H1 (cell line): ENCODE measurements at regions not wholly inside any gene's neighbourhood (a gene's known extent, or its start where the extent isn't known, plus 50 kb on each side); places are given as distances from the start of the nearest gene placed in this dataset.

Source experiments
- CTCF ChIA-PET: fragments of 300-600 bp; sonication (Branson Sonifier 250); formaldehyde crosslinking; loops from one replicate; lab custom pipeline; 2021; ENCODE audit not compliant: partially characterized antibody; lab: Charles Lee
- POLR2A ChIA-PET: fragments of 300-600 bp; sonication (Branson Sonifier 250); formaldehyde crosslinking; loops from one replicate; lab custom pipeline; 2021; ENCODE audit warnings: inconsistent platforms; ENCODE audit not compliant: partially characterized antibody; lab: Charles Lee
- DNase-seq, 2 experiments: peaks; one replicate each; pipeline versions ENCODE4 v3.0.0 to v3.0.0-alpha.2; 2010 to 2022; ENCODE audit warnings: low spot score in 2 of 2, low read depth in 1 of 2, mixed read lengths in 1 of 2
- FAIRE-seq: peaks from 2 replicates; lab custom pipeline; 2011; peaks lifted over from hg19 to GRCh38; lab: Jason Lieb, UNC
- H2AFZ ChIP-seq: 2 replicates; pipeline ENCODE4 v1.8.1; 2012; ENCODE audit warnings: low read length, inconsistent platforms
- H2AK5ac ChIP-seq: 2 replicates; pipeline ENCODE4 v1.6.1; 2013; ENCODE audit warnings: low read depth, low read length
- H2BK120ac ChIP-seq: replicated peaks from 2 replicates; pipeline ENCODE3; 2013; ENCODE audit warnings: low read depth, low read length, inconsistent platforms
- H2BK12ac ChIP-seq: 2 replicates; pipeline ENCODE4 v1.6.1; 2013; ENCODE audit warnings: low read depth, low read length
- H2BK15ac ChIP-seq: 2 replicates; pipeline ENCODE4 v1.6.1; 2013; ENCODE audit warnings: low read length
- H2BK20ac ChIP-seq: 2 replicates; pipeline ENCODE4 v1.6.1; 2013; ENCODE audit warnings: low read length
- H2BK5ac ChIP-seq: 2 replicates; pipeline ENCODE4 v1.6.1; 2013; ENCODE audit warnings: low read depth, low read length
- H3K14ac ChIP-seq: 2 replicates; pipeline ENCODE4 v1.6.1; 2013; ENCODE audit warnings: inconsistent platforms; ENCODE audit not compliant: insufficient read length
- H3K18ac ChIP-seq: 2 replicates; pipeline ENCODE4 v1.6.1; 2013; ENCODE audit warnings: low read length; ENCODE audit errors: extremely low read depth
- H3K23ac ChIP-seq: 2 replicates; pipeline ENCODE4 v1.6.1; 2013; ENCODE audit warnings: inconsistent platforms; ENCODE audit not compliant: insufficient read length
- H3K23me2 ChIP-seq: 2 replicates; pipeline ENCODE4 v1.6.1; 2013; ENCODE audit warnings: low read depth, low read length
- H3K27ac ChIP-seq: 2 replicates; pipeline ENCODE4 v1.6.1; 2011; ENCODE audit warnings: low read depth, low read length, inconsistent platforms
- H3K27me3 ChIP-seq, 4 experiments: replicated peaks in 1 of 4; 1 replicate in 1 of 4; 2 replicates in 3 of 4; pipeline versions ENCODE4 v1.6.1 to v1.8.1; 2011 to 2013; ENCODE audit warnings: low read length in 3 of 4, mild to moderate bottlenecking in 3 of 4, inconsistent platforms in 2 of 4, mixed read lengths in 2 of 4, moderate library complexity in 1 of 4; ENCODE audit not compliant: control insufficient read depth in 3 of 4, insufficient read depth in 3 of 4; ENCODE audit errors: extremely low read depth in 1 of 4
- H3K36me3 ChIP-seq, 4 experiments: 2 replicates each; pipeline versions ENCODE4 v1.6.1 to v1.8.1; 2011 to 2013; ENCODE audit warnings: mild to moderate bottlenecking in 4 of 4, low read length in 3 of 4, moderate library complexity in 2 of 4, control low read depth in 1 of 4, inconsistent platforms in 1 of 4; ENCODE audit not compliant: insufficient read depth in 4 of 4, control insufficient read depth in 2 of 4
- H3K4ac ChIP-seq: replicated peaks from 2 replicates; pipeline ENCODE3; 2013; ENCODE audit warnings: low read length, low read depth, mixed read lengths, inconsistent platforms; ENCODE audit not compliant: insufficient read length
- H3K4me1 ChIP-seq, 4 experiments: replicated peaks in 1 of 4; 1 replicate in 1 of 4; 2 replicates in 3 of 4; pipeline versions ENCODE4 v1.6.1 to v1.8.1; 2011 to 2013; ENCODE audit warnings: low read length in 3 of 4, inconsistent platforms in 2 of 4, mixed read lengths in 1 of 4; ENCODE audit not compliant: insufficient read depth in 4 of 4, control insufficient read depth in 3 of 4
- H3K4me2 ChIP-seq, 2 experiments: 2 replicates each; pipeline versions ENCODE4 v1.6.1 to v1.8.1; 2011 to 2013; ENCODE audit warnings: low read depth in 2 of 2, low read length in 2 of 2, control low read depth in 1 of 2, inconsistent platforms in 1 of 2, mild to moderate bottlenecking in 1 of 2; ENCODE audit not compliant: insufficient read depth in 1 of 2
- H3K4me3 ChIP-seq, 4 experiments: fragments of 200-600, 300-600 bp in 1 of 4; sonication (generic), shearing (Covaris generic), sonication (Bioruptor Twin) in 1 of 4; 2 replicates each; pipeline versions ENCODE4 v1.5.1 to v1.8.1; 2011 to 2016; ENCODE audit warnings: low read length in 4 of 4, low read depth in 3 of 4, control low read depth in 2 of 4, inconsistent platforms in 2 of 4, mild to moderate bottlenecking in 2 of 4, mixed read lengths in 1 of 4, moderate library complexity in 1 of 4; ENCODE audit not compliant: insufficient read depth in 2 of 4; ENCODE audit errors: extremely low read depth in 1 of 4
- H3K56ac ChIP-seq: replicated peaks from 2 replicates; pipeline ENCODE3; 2013; ENCODE audit warnings: low read depth, mild to moderate bottlenecking, mixed read lengths, low read length, inconsistent platforms; ENCODE audit not compliant: insufficient read length
- H3K79me1 ChIP-seq: 2 replicates; pipeline ENCODE4 v1.6.1; 2013; ENCODE audit warnings: low read depth, low read length, control low read depth
- H3K79me2 ChIP-seq, 2 experiments: 2 replicates each; pipeline versions ENCODE4 v1.6.1 to v1.8.1; 2012 to 2013; ENCODE audit warnings: low read length in 2 of 2, mild to moderate bottlenecking in 2 of 2, inconsistent platforms in 1 of 2; ENCODE audit not compliant: insufficient read depth in 2 of 2, control insufficient read depth in 1 of 2
- H3K9ac ChIP-seq, 4 experiments: replicated peaks in 1 of 4; 1 replicate in 1 of 4; 2 replicates in 3 of 4; pipeline versions ENCODE4 v1.6.1 to v1.8.1; 2011 to 2013; ENCODE audit warnings: low read depth in 3 of 4, low read length in 3 of 4, control low read depth in 2 of 4, mild to moderate bottlenecking in 2 of 4, moderate library complexity in 2 of 4, inconsistent platforms in 1 of 4; ENCODE audit errors: extremely low read depth in 1 of 4
- H3K9me3 ChIP-seq, 2 experiments: 2 replicates each; pipeline versions ENCODE4 v1.6.1 to v1.8.1; 2012 to 2013; ENCODE audit warnings: mild to moderate bottlenecking in 2 of 2, moderate library complexity in 2 of 2, control low read depth in 1 of 2, inconsistent platforms in 1 of 2, low read depth in 1 of 2, low read length in 1 of 2, mixed read lengths in 1 of 2; ENCODE audit not compliant: insufficient read depth in 2 of 2
- H4K20me1 ChIP-seq, 2 experiments: replicated peaks in 1 of 2; 2 replicates each; pipeline versions ENCODE3 to v1.8.1; 2011 to 2013; ENCODE audit warnings: inconsistent platforms in 2 of 2, low read length in 2 of 2, mild to moderate bottlenecking in 1 of 2; ENCODE audit not compliant: insufficient read depth in 2 of 2, control insufficient read depth in 1 of 2
- H4K5ac ChIP-seq: 2 replicates; pipeline ENCODE4 v1.6.1; 2013; ENCODE audit warnings: low read length, low read depth, mixed read lengths, inconsistent platforms; ENCODE audit not compliant: insufficient read length
- H4K8ac ChIP-seq: 2 replicates; pipeline ENCODE4 v1.8.0; 2013; ENCODE audit warnings: mild to moderate bottlenecking, moderate library complexity, low read length, inconsistent platforms; ENCODE audit not compliant: insufficient read depth; ENCODE audit errors: extremely low read depth
- H4K91ac ChIP-seq: replicated peaks from 2 replicates; pipeline ENCODE3; 2013; ENCODE audit warnings: low read length, mixed read lengths, inconsistent platforms; ENCODE audit not compliant: insufficient read length
- CBX5 ChIP-seq: fragments of 300-800, 300-1000 bp; sonication (generic); IDR thresholded peaks from 2 replicates; pipeline ENCODE4 v1.7.1; 2016; ENCODE audit warnings: antibody characterized with exemption, low read length, low read depth
- CTCF ChIP-seq, 3 experiments: IDR thresholded peaks; 1 replicate in 2 of 3; 2 replicates in 1 of 3; pipeline versions ENCODE4 v1.5.1 to v1.6.1; 2011; ENCODE audit warnings: low read length in 3 of 3, mild to moderate bottlenecking in 3 of 3, inconsistent platforms in 2 of 3, low read depth in 1 of 3, moderate library complexity in 1 of 3; ENCODE audit not compliant: insufficient read depth in 1 of 3; ENCODE audit errors: control extremely low read depth in 1 of 3
- EP300 ChIP-seq, 2 experiments: IDR thresholded peaks; 1 replicate in 1 of 2; 2 replicates in 1 of 2; pipeline ENCODE4 v1.6.1; 2011 to 2012; ENCODE audit warnings: low read depth in 2 of 2, low read length in 2 of 2, mild to moderate bottlenecking in 2 of 2, borderline replicate concordance in 1 of 2, inconsistent platforms in 1 of 2, moderate library complexity in 1 of 2
- FOSL1 ChIP-seq: IDR thresholded peaks from 2 replicates; pipeline ENCODE4 v1.6.1; 2011; ENCODE audit warnings: mild to moderate bottlenecking, low read depth, low read length, moderate library complexity; ENCODE audit not compliant: insufficient read depth
- GTF2F1 ChIP-seq: IDR thresholded peaks from 2 replicates; pipeline ENCODE4 v1.6.1; 2012; ENCODE audit warnings: low read depth, low read length, improper control_type of control experiment, borderline replicate concordance
- KDM1A ChIP-seq: fragments of 200-600, 300-600 bp; sonication (generic); IDR thresholded peaks from 2 replicates; pipeline ENCODE4 v1.7.1; 2016; ENCODE audit warnings: mild to moderate bottlenecking, low read length, borderline replicate concordance
- MAFK ChIP-seq: IDR thresholded peaks from 2 replicates; pipeline ENCODE4 v1.6.1; 2012; ENCODE audit warnings: low read depth, mild to moderate bottlenecking, improper control_type of control experiment, low read length
- PHF8 ChIP-seq: fragments of 200-600 bp; sonication (generic); conservative IDR thresholded peaks from 2 replicates; pipeline ENCODE4 v1.7.1; 2012; ENCODE audit warnings: low read depth, mild to moderate bottlenecking, inconsistent platforms, low read length, moderate library complexity
- POLR2AphosphoS5 ChIP-seq: IDR thresholded peaks from 2 replicates; pipeline ENCODE4 v1.6.1; 2011; ENCODE audit warnings: low read depth, low read length
- SIRT6 ChIP-seq: IDR thresholded peaks from one replicate; pipeline ENCODE4 v1.7.1; 2012; ENCODE audit warnings: low read length, inconsistent platforms
- SP4 ChIP-seq: IDR thresholded peaks from 2 replicates; pipeline ENCODE4 v1.6.1; 2012; ENCODE audit warnings: low read length, inconsistent platforms
- TBP ChIP-seq: IDR thresholded peaks from 2 replicates; pipeline ENCODE4 v1.6.1; 2011; ENCODE audit warnings: low read depth, low read length, improper control_type of control experiment
- WGBS, 2 experiments: shearing (Covaris generic) in 1 of 2; methylation state at CpG; one replicate each; pipeline versions ENCODE4 v1.1.6 to v1.1.7; 2013 to 2015; ENCODE audit warnings: low lambda C conversion rate in 2 of 2, mixed read lengths in 2 of 2, inconsistent platforms in 1 of 2, low coverage in 1 of 2, missing lambda C conversion rate in 1 of 2; ENCODE audit not compliant: insufficient replicate concordance in 2 of 2, insufficient coverage in 1 of 2, insufficient read length in 1 of 2; ENCODE audit errors: extremely low coverage in 1 of 2, missing lambda C conversion rate in 1 of 2; 5-methylcytosine and 5-hydroxymethylcytosine counted together

GRCh38 chr2:225911019-225911418 lies 511.5 kb downstream of the NYAP2 start:
- DNase-seq = no peak
- no peaks in the 10 kb centered on the region for H3K36me3 ChIP-seq
- no peak overlapping the region for H4K8ac ChIP-seq
- H2AK5ac ChIP-seq = no peak overlapping the region
- H3K4me3 ChIP-seq = no peak overlapping the region
- no peak overlapping the region for H2BK20ac ChIP-seq
- no peak overlapping the region for H3K23ac ChIP-seq
- no peak overlapping the region for H3K4me2 ChIP-seq
- CTCF ChIA-PET = interaction anchor here (1.7 kb wide), 1 partner anchor 22 kb away, joined by 7 read pairs; no protein-coding TSS in a partner anchor
- TF ChIP-seq MAFK = no peak
- no peak for TF ChIP-seq TBP
- TF ChIP-seq SIRT6 = no peak
- TF ChIP-seq SP4 = no peak
- no peak for TF ChIP-seq POLR2AphosphoS5
- no peak for TF ChIP-seq PHF8
- TF ChIP-seq GTF2F1 = no peak
- TF ChIP-seq EP300 (IDR thresholded peaks at IDR 0.05; ENCODE audit: borderline replicate concordance in 1 of 2, low read depth in 2 of 2, low read length in 2 of 2) = no peak
- TF ChIP-seq FOSL1 = no peak
- no peak for TF ChIP-seq KDM1A
- no peak for TF ChIP-seq CBX5
- TF ChIP-seq CTCF (IDR thresholded peaks at IDR 0.05; ENCODE audit: control extremely low read depth in 1 of 3, insufficient read depth in 1 of 3, low read depth in 1 of 3, low read length in 3 of 3) = no peak
- no peaks in the 10 kb centered on the region for H3K27me3 ChIP-seq
- no peak overlapping the region for H2AFZ ChIP-seq
- H2BK12ac ChIP-seq = no peak overlapping the region
- H4K20me1 ChIP-seq = no peaks in the 10 kb centered on the region
- H4K91ac ChIP-seq = no peak overlapping the region
- H4K5ac ChIP-seq = no peak overlapping the region
- no peak overlapping the region for H3K56ac ChIP-seq
- no peak overlapping the region for H3K14ac ChIP-seq
- WGBS, 2 experiments = 97% methylated on average over 6 of the region's 6 CpGs; no CpG with 5 or more reads in 1 of the 2 experiments
- H3K4ac ChIP-seq = no peak overlapping the region
- no peak overlapping the region for H2BK15ac ChIP-seq
- no peak for FAIRE-seq
- H3K9ac ChIP-seq = no peak overlapping the region
- H3K18ac ChIP-seq = no peak overlapping the region
- H3K79me1 ChIP-seq = no peaks in the 10 kb centered on the region
- H3K79me2 ChIP-seq = no peaks in the 10 kb centered on the region
- no peak overlapping the region for H2BK5ac ChIP-seq
- no peaks in the 10 kb centered on the region for H3K9me3 ChIP-seq
- H3K4me1 ChIP-seq = no peaks in the 10 kb centered on the region
- H3K27ac ChIP-seq = no peak overlapping the region
- POLR2A ChIA-PET = no interaction called here
- H3K23me2 ChIP-seq = no peaks in the 10 kb centered on the region
- H2BK120ac ChIP-seq = no peak overlapping the region
